H1 (cell line): ENCODE measurements at regions not wholly inside any gene's neighbourhood (a gene's known extent, or its start where the extent isn't known, plus 50 kb on each side); places are given as distances from the start of the nearest gene placed in this dataset.

Source experiments
- CTCF ChIA-PET: fragments of 300-600 bp; sonication (Branson Sonifier 250); formaldehyde crosslinking; loops from one replicate; lab custom pipeline; 2021; ENCODE audit not compliant: partially characterized antibody; lab: Charles Lee
- POLR2A ChIA-PET: fragments of 300-600 bp; sonication (Branson Sonifier 250); formaldehyde crosslinking; loops from one replicate; lab custom pipeline; 2021; ENCODE audit warnings: inconsistent platforms; ENCODE audit not compliant: partially characterized antibody; lab: Charles Lee
- DNase-seq, 2 experiments: peaks; one replicate each; pipeline versions ENCODE4 v3.0.0 to v3.0.0-alpha.2; 2010 to 2022; ENCODE audit warnings: low spot score in 2 of 2, low read depth in 1 of 2, mixed read lengths in 1 of 2
- FAIRE-seq: peaks from 2 replicates; lab custom pipeline; 2011; peaks lifted over from hg19 to GRCh38; lab: Jason Lieb, UNC
- H2AFZ ChIP-seq: 2 replicates; pipeline ENCODE4 v1.8.1; 2012; ENCODE audit warnings: low read length, inconsistent platforms
- H2AK5ac ChIP-seq: 2 replicates; pipeline ENCODE4 v1.6.1; 2013; ENCODE audit warnings: low read depth, low read length
- H2BK120ac ChIP-seq: replicated peaks from 2 replicates; pipeline ENCODE3; 2013; ENCODE audit warnings: low read depth, low read length, inconsistent platforms
- H2BK12ac ChIP-seq: 2 replicates; pipeline ENCODE4 v1.6.1; 2013; ENCODE audit warnings: low read depth, low read length
- H2BK15ac ChIP-seq: 2 replicates; pipeline ENCODE4 v1.6.1; 2013; ENCODE audit warnings: low read length
- H2BK20ac ChIP-seq: 2 replicates; pipeline ENCODE4 v1.6.1; 2013; ENCODE audit warnings: low read length
- H2BK5ac ChIP-seq: 2 replicates; pipeline ENCODE4 v1.6.1; 2013; ENCODE audit warnings: low read depth, low read length
- H3K14ac ChIP-seq: 2 replicates; pipeline ENCODE4 v1.6.1; 2013; ENCODE audit warnings: inconsistent platforms; ENCODE audit not compliant: insufficient read length
- H3K18ac ChIP-seq: 2 replicates; pipeline ENCODE4 v1.6.1; 2013; ENCODE audit warnings: low read length; ENCODE audit errors: extremely low read depth
- H3K23ac ChIP-seq: 2 replicates; pipeline ENCODE4 v1.6.1; 2013; ENCODE audit warnings: inconsistent platforms; ENCODE audit not compliant: insufficient read length
- H3K23me2 ChIP-seq: 2 replicates; pipeline ENCODE4 v1.6.1; 2013; ENCODE audit warnings: low read depth, low read length
- H3K27ac ChIP-seq: 2 replicates; pipeline ENCODE4 v1.6.1; 2011; ENCODE audit warnings: low read depth, low read length, inconsistent platforms
- H3K27me3 ChIP-seq, 4 experiments: replicated peaks in 1 of 4; 1 replicate in 1 of 4; 2 replicates in 3 of 4; pipeline versions ENCODE4 v1.6.1 to v1.8.1; 2011 to 2013; ENCODE audit warnings: low read length in 3 of 4, mild to moderate bottlenecking in 3 of 4, inconsistent platforms in 2 of 4, mixed read lengths in 2 of 4, moderate library complexity in 1 of 4; ENCODE audit not compliant: control insufficient read depth in 3 of 4, insufficient read depth in 3 of 4; ENCODE audit errors: extremely low read depth in 1 of 4
- H3K36me3 ChIP-seq, 4 experiments: 2 replicates each; pipeline versions ENCODE4 v1.6.1 to v1.8.1; 2011 to 2013; ENCODE audit warnings: mild to moderate bottlenecking in 4 of 4, low read length in 3 of 4, moderate library complexity in 2 of 4, control low read depth in 1 of 4, inconsistent platforms in 1 of 4; ENCODE audit not compliant: insufficient read depth in 4 of 4, control insufficient read depth in 2 of 4
- H3K4ac ChIP-seq: replicated peaks from 2 replicates; pipeline ENCODE3; 2013; ENCODE audit warnings: low read length, low read depth, mixed read lengths, inconsistent platforms; ENCODE audit not compliant: insufficient read length
- H3K4me1 ChIP-seq, 4 experiments: replicated peaks in 1 of 4; 1 replicate in 1 of 4; 2 replicates in 3 of 4; pipeline versions ENCODE4 v1.6.1 to v1.8.1; 2011 to 2013; ENCODE audit warnings: low read length in 3 of 4, inconsistent platforms in 2 of 4, mixed read lengths in 1 of 4; ENCODE audit not compliant: insufficient read depth in 4 of 4, control insufficient read depth in 3 of 4
- H3K4me2 ChIP-seq, 2 experiments: 2 replicates each; pipeline versions ENCODE4 v1.6.1 to v1.8.1; 2011 to 2013; ENCODE audit warnings: low read depth in 2 of 2, low read length in 2 of 2, control low read depth in 1 of 2, inconsistent platforms in 1 of 2, mild to moderate bottlenecking in 1 of 2; ENCODE audit not compliant: insufficient read depth in 1 of 2
- H3K4me3 ChIP-seq, 4 experiments: fragments of 200-600, 300-600 bp in 1 of 4; sonication (generic), shearing (Covaris generic), sonication (Bioruptor Twin) in 1 of 4; 2 replicates each; pipeline versions ENCODE4 v1.5.1 to v1.8.1; 2011 to 2016; ENCODE audit warnings: low read length in 4 of 4, low read depth in 3 of 4, control low read depth in 2 of 4, inconsistent platforms in 2 of 4, mild to moderate bottlenecking in 2 of 4, mixed read lengths in 1 of 4, moderate library complexity in 1 of 4; ENCODE audit not compliant: insufficient read depth in 2 of 4; ENCODE audit errors: extremely low read depth in 1 of 4
- H3K56ac ChIP-seq: replicated peaks from 2 replicates; pipeline ENCODE3; 2013; ENCODE audit warnings: low read depth, mild to moderate bottlenecking, mixed read lengths, low read length, inconsistent platforms; ENCODE audit not compliant: insufficient read length
- H3K79me1 ChIP-seq: 2 replicates; pipeline ENCODE4 v1.6.1; 2013; ENCODE audit warnings: low read depth, low read length, control low read depth
- H3K79me2 ChIP-seq, 2 experiments: 2 replicates each; pipeline versions ENCODE4 v1.6.1 to v1.8.1; 2012 to 2013; ENCODE audit warnings: low read length in 2 of 2, mild to moderate bottlenecking in 2 of 2, inconsistent platforms in 1 of 2; ENCODE audit not compliant: insufficient read depth in 2 of 2, control insufficient read depth in 1 of 2
- H3K9ac ChIP-seq, 4 experiments: replicated peaks in 1 of 4; 1 replicate in 1 of 4; 2 replicates in 3 of 4; pipeline versions ENCODE4 v1.6.1 to v1.8.1; 2011 to 2013; ENCODE audit warnings: low read depth in 3 of 4, low read length in 3 of 4, control low read depth in 2 of 4, mild to moderate bottlenecking in 2 of 4, moderate library complexity in 2 of 4, inconsistent platforms in 1 of 4; ENCODE audit errors: extremely low read depth in 1 of 4
- H3K9me3 ChIP-seq, 2 experiments: 2 replicates each; pipeline versions ENCODE4 v1.6.1 to v1.8.1; 2012 to 2013; ENCODE audit warnings: mild to moderate bottlenecking in 2 of 2, moderate library complexity in 2 of 2, control low read depth in 1 of 2, inconsistent platforms in 1 of 2, low read depth in 1 of 2, low read length in 1 of 2, mixed read lengths in 1 of 2; ENCODE audit not compliant: insufficient read depth in 2 of 2
- H4K20me1 ChIP-seq, 2 experiments: replicated peaks in 1 of 2; 2 replicates each; pipeline versions ENCODE3 to v1.8.1; 2011 to 2013; ENCODE audit warnings: inconsistent platforms in 2 of 2, low read length in 2 of 2, mild to moderate bottlenecking in 1 of 2; ENCODE audit not compliant: insufficient read depth in 2 of 2, control insufficient read depth in 1 of 2
- H4K5ac ChIP-seq: 2 replicates; pipeline ENCODE4 v1.6.1; 2013; ENCODE audit warnings: low read length, low read depth, mixed read lengths, inconsistent platforms; ENCODE audit not compliant: insufficient read length
- H4K8ac ChIP-seq: 2 replicates; pipeline ENCODE4 v1.8.0; 2013; ENCODE audit warnings: mild to moderate bottlenecking, moderate library complexity, low read length, inconsistent platforms; ENCODE audit not compliant: insufficient read depth; ENCODE audit errors: extremely low read depth
- H4K91ac ChIP-seq: replicated peaks from 2 replicates; pipeline ENCODE3; 2013; ENCODE audit warnings: low read length, mixed read lengths, inconsistent platforms; ENCODE audit not compliant: insufficient read length
- RFX5 ChIP-seq: IDR thresholded peaks from 2 replicates; pipeline ENCODE4 v1.6.1; 2011; ENCODE audit warnings: low read depth, low read length, improper control_type of control experiment, borderline replicate concordance
- WGBS, 2 experiments: shearing (Covaris generic) in 1 of 2; methylation state at CpG; one replicate each; pipeline versions ENCODE4 v1.1.6 to v1.1.7; 2013 to 2015; ENCODE audit warnings: low lambda C conversion rate in 2 of 2, mixed read lengths in 2 of 2, inconsistent platforms in 1 of 2, low coverage in 1 of 2, missing lambda C conversion rate in 1 of 2; ENCODE audit not compliant: insufficient replicate concordance in 2 of 2, insufficient coverage in 1 of 2, insufficient read length in 1 of 2; ENCODE audit errors: extremely low coverage in 1 of 2, missing lambda C conversion rate in 1 of 2; 5-methylcytosine and 5-hydroxymethylcytosine counted together

- H3K18ac ChIP-seq, result no peak overlapping the region
- no peaks in the 10 kb centered on the region for H3K27me3 ChIP-seq
- no peak overlapping the region for H2BK120ac ChIP-seq
- ChIA-PET CTCF (interaction anchor here (2.1 kb wide), 1 partner anchor 280 kb away, joined by 4 read pairs; no protein-coding TSS in a partner anchor), POLR2A (no interaction called here)
- H3K27ac ChIP-seq, result no peak overlapping the region
- TF ChIP-seq RFX5, result no peak
- H3K9me3 ChIP-seq, result no peaks in the 10 kb centered on the region
- no peaks in the 10 kb centered on the region for H3K4me1 ChIP-seq
- H2AFZ ChIP-seq, result no peak overlapping the region
- no peak overlapping the region for H2BK15ac ChIP-seq
- H3K56ac ChIP-seq, result no peak overlapping the region
- no peak overlapping the region for H3K23ac ChIP-seq
- no peak overlapping the region for H3K4ac ChIP-seq
- no peak overlapping the region for H2BK5ac ChIP-seq
- H4K91ac ChIP-seq, result no peak overlapping the region
- H2AK5ac ChIP-seq, result no peak overlapping the region
- H4K5ac ChIP-seq, result no peak overlapping the region
- no peak overlapping the region for H3K9ac ChIP-seq
- H2BK20ac ChIP-seq, result no peak overlapping the region
- no peak overlapping the region for H2BK12ac ChIP-seq
- no peaks in the 10 kb centered on the region for H4K20me1 ChIP-seq
- no peak for FAIRE-seq
- H4K8ac ChIP-seq, result no peak overlapping the region
- H3K4me3 ChIP-seq, result no peak overlapping the region
- no peaks in the 10 kb centered on the region for H3K79me1 ChIP-seq
- H3K36me3 ChIP-seq, result no peaks in the 10 kb centered on the region
- no peaks in the 10 kb centered on the region for H3K79me2 ChIP-seq
- no peak overlapping the region for H3K14ac ChIP-seq
- H3K4me2 ChIP-seq, result no peak overlapping the region
- no peak for DNase-seq
- no peaks in the 10 kb centered on the region for H3K23me2 ChIP-seq
- 94% methylated on average over 3 of the region's 3 CpGs; no CpG with 5 or more reads in 1 of the 2 experiments for WGBS, 2 experiments
These were observed 232.1 kb downstream of the LMO4 start for GRCh38 chr1:87560601-87561360.
